Upper lobe of right lung (tissue), 1 donor: ENCODE measurements at regions not wholly inside any gene's neighbourhood (a gene's known extent, or its start where the extent isn't known, plus 50 kb on each side); places are given as distances from the start of the nearest gene placed in this dataset.
A peak's percentile ranks its signal among the peaks of the same experiment; 100 is the strongest.

Experiments
- ATAC-seq: fragments of 200-7000 bp; cut with Tn5 transposase; one replicate; pipeline ENCODE4 v1.9.1; 2020; ENCODE audit warnings: mild to moderate bottlenecking, moderate library complexity
- DNase-seq: peaks from one replicate; pipeline ENCODE4 v3.0.0-alpha.2; 2020
- H3K27ac ChIP-seq: fragments of 200-600 bp; one replicate; pipeline ENCODE4 v1.8.0; 2022
- H3K27me3 ChIP-seq: fragments of 200-600 bp; one replicate; pipeline ENCODE4 v1.8.0; 2022; ENCODE audit warnings: mild to moderate bottlenecking
- H3K36me3 ChIP-seq: fragments of 200-600 bp; one replicate; pipeline ENCODE4 v1.8.0; 2022
- H3K4me1 ChIP-seq: fragments of 200-600 bp; one replicate; pipeline ENCODE4 v1.8.0; 2022
- H3K4me3 ChIP-seq: fragments of 200-600 bp; one replicate; pipeline ENCODE4 v1.8.0; 2022; ENCODE audit warnings: mild to moderate bottlenecking
- H3K9me3 ChIP-seq: fragments of 200-600 bp; one replicate; pipeline ENCODE4 v1.8.0; 2022
- CTCF ChIP-seq: fragments of 200-600 bp; IDR thresholded peaks from one replicate; pipeline ENCODE4 v1.8.0; 2022; ENCODE audit warnings: antibody characterized with exemption
- intact Hi-C: fragments of 100-400 bp; cut with DNase I; formaldehyde crosslinking; loops from one replicate; pipeline ENCODE4 v1.11.0; 2022
- donor health status: DM: no; HTN: yes; CAD: no; lungs with severe emphysema.

GRCh38 chr3:53994986-53995603 is 103.4 kb upstream of the SELENOK start:
- no peaks in the 10 kb centered on the region for H3K27me3 ChIP-seq
- no peak overlapping the region for H3K4me3 ChIP-seq
- peak overlapping the region; percentile 7 for H3K27ac ChIP-seq
- intact Hi-C loops: no loop called here
- TF ChIP-seq CTCF: no peak
- no peaks in the 10 kb centered on the region for H3K36me3 ChIP-seq
- H3K9me3 ChIP-seq: no peaks in the 10 kb centered on the region
- peak; percentile 43 for ATAC-seq
- DNase-seq: no peak
- H3K4me1 ChIP-seq: no peaks in the 10 kb centered on the region

DNA sequence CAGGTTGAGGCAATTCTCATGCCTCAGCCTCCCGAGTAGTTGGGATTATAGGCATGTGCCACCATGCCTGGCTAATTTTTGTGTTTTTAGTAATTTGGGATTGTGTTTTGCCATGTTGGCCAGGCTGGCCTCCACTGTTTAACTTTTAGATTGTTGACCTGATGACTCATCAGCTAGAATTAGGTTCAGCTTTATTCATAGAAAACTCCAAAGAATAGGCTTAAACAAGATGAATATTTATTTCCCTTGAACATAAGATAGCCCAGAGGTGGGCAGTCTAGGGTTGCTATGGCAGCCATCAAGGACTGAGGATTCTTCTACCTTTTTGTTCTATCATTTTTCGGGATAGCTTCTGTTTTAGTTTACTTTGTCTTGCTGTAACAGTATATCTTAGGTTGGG is 99.6 kb upstream of the SELENOK start:
- H3K27ac ChIP-seq: no peak overlapping the region
- H3K27me3 ChIP-seq: no peaks in the 10 kb centered on the region
- H3K36me3 ChIP-seq: no peaks in the 10 kb centered on the region
- no peaks in the 10 kb centered on the region for H3K4me1 ChIP-seq
- TF ChIP-seq CTCF: no peak
- H3K9me3 ChIP-seq: no peaks in the 10 kb centered on the region
- ATAC-seq (no peak), DNase-seq (no peak)
- intact Hi-C loops: no loop called here
- H3K4me3 ChIP-seq: no peak overlapping the region

DNA sequence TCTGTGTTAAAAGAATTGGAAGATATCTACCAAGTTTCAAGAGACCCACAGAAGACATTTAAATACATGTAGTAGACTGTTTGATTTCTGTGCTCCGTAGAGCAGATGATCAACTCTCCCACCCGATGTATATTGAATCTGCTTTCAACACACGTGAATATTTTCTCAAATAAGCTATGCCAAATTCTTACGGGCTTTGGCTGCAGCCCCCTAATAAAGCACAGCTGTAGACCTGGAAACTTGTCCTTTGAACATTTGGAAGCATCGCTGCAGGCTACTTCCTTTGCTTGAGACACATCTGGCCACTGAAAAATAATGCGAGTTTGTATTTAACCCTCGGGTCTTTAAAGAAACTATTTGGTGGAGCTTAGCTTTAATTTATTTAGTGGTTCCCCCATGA is 98.3 kb upstream of the SELENOK start:
- TF ChIP-seq CTCF: no peak
- intact Hi-C loops: no loop called here
- ATAC-seq (no peak), DNase-seq (no peak)
- Histone ChIP-seq H3K4me1 (no peaks in the 10 kb centered on the region), H3K27ac (no peak overlapping the region), H3K9me3 (no peaks in the 10 kb centered on the region), H3K4me3 (no peak overlapping the region), H3K27me3 (no peaks in the 10 kb centered on the region), H3K36me3 (no peaks in the 10 kb centered on the region)

DNA sequence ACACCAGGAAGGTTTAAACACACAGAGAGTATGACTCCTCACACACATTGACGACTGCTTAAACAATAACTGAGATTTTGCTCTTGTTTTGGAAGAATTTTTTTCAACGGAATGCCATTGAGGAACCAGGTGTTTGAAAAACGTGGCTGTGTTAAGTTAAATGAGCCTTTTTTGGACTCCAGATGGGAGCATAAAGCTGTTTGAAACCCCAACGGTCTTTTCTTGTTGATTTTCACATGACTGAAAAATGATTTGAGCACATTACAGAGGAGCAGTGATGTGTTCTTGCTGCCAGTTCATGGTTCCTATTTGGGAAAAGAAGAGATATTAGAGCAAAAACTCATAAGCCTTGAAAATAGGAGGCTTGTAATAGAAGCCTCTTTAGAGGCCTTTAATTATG is 97.8 kb upstream of the SELENOK start:
- Histone ChIP-seq H3K27ac (no peak overlapping the region), H3K4me1 (no peaks in the 10 kb centered on the region), H3K9me3 (no peaks in the 10 kb centered on the region), H3K27me3 (no peaks in the 10 kb centered on the region), H3K36me3 (no peaks in the 10 kb centered on the region), H3K4me3 (no peak overlapping the region)
- TF ChIP-seq CTCF: no peak
- DNase-seq (no peak), ATAC-seq (no peak)
- intact Hi-C loops: no loop called here

- H3K27me3 ChIP-seq: no peaks in the 10 kb centered on the region
- intact Hi-C loops: no loop called here
Measured at GRCh38 chr3:53978386-53978785, 86.7 kb upstream of the SELENOK start.

More at GRCh38 chr3:53978386-53978785, 86.7 kb upstream of the SELENOK start:
- Histone ChIP-seq H3K4me3 (no peak overlapping the region), H3K27ac (no peak overlapping the region), H3K9me3 (no peaks in the 10 kb centered on the region), H3K4me1 (no peaks in the 10 kb centered on the region), H3K36me3 (no peaks in the 10 kb centered on the region)
- DNase-seq (no peak), ATAC-seq (no peak)
- no peak for TF ChIP-seq CTCF
